PC-9 (cell line): ENCODE measurements at regions not wholly inside any gene's neighbourhood (a gene's known extent, or its start where the extent isn't known, plus 50 kb on each side); places are given as distances from the start of the nearest gene placed in this dataset.

Experiments
- BruUV-seq: library from RNA; stranded (reverse); fragments of 400-500 nt; replicated peaks from 2 replicates; lab custom pipeline; 2021; lab: Mats Ljungman, UMichigan
- CTCF ChIA-PET: fragments of 300-600 bp; sonication (Branson Sonifier 250); formaldehyde crosslinking; loops from one replicate; lab custom pipeline; 2022; ENCODE audit warnings: antibody characterized with exemption; lab: Charles Lee
- POLR2A ChIA-PET: fragments of 300-600 bp; sonication (Branson Sonifier 250); formaldehyde crosslinking; loops from one replicate; lab custom pipeline; 2022; ENCODE audit warnings: antibody characterized with exemption; ENCODE audit not compliant: unreplicated experiment; lab: Charles Lee
- DNase-seq, 2 experiments: peaks; one replicate each; pipeline versions ENCODE4 v3.0.0 to v3.0.0-alpha.2; 2015 to 2022; ENCODE audit warnings: mixed read lengths in 1 of 2
- H2AFZ ChIP-seq: fragments of 200-600 bp; sonication (generic); 2 replicates; pipeline ENCODE4 v1.8.1; 2017; ENCODE audit warnings: antibody characterized with exemption
- H3F3A ChIP-seq: fragments of 200-600 bp; sonication (generic); 2 replicates; pipeline ENCODE4 v1.8.1; 2017; ENCODE audit warnings: antibody characterized with exemption, mild to moderate bottlenecking, low read depth; ENCODE audit not compliant: insufficient read depth
- H3K27ac ChIP-seq: fragments of 200-600 bp; sonication (generic); 2 replicates; pipeline ENCODE4 v1.6.1; 2016; ENCODE audit warnings: mixed run types
- H3K27me3 ChIP-seq: fragments of 200-600 bp; sonication (generic); 2 replicates; pipeline ENCODE4 v1.6.1; 2016; ENCODE audit warnings: low read depth, mixed run types; ENCODE audit not compliant: insufficient read depth
- H3K36me3 ChIP-seq: fragments of 200-600 bp; sonication (generic); 2 replicates; pipeline ENCODE4 v1.6.1; 2016; ENCODE audit warnings: low read depth, mixed run types
- H3K4me1 ChIP-seq: fragments of 200-600 bp; sonication (generic); replicated peaks from 2 replicates; pipeline ENCODE4 v1.6.1; 2016; ENCODE audit warnings: mixed run types; ENCODE audit not compliant: insufficient read depth
- H3K4me2 ChIP-seq: fragments of 200-600 bp; sonication (generic); 2 replicates; pipeline ENCODE4 v1.6.1; 2017; ENCODE audit warnings: mixed run types
- H3K4me3 ChIP-seq: fragments of 200-600 bp; sonication (generic); 2 replicates; pipeline ENCODE4 v1.6.1; 2016; ENCODE audit warnings: mixed run types
- H3K79me2 ChIP-seq: fragments of 200-600 bp; sonication (generic); 2 replicates; pipeline ENCODE4 v1.6.1; 2017; ENCODE audit warnings: low read depth, mixed run types
- H3K9me2 ChIP-seq: fragments of 200-600 bp; sonication (generic); 2 replicates; pipeline ENCODE4 v1.8.1; 2017; ENCODE audit warnings: mild to moderate bottlenecking; ENCODE audit not compliant: insufficient read depth
- H3K9me3 ChIP-seq: fragments of 200-600 bp; sonication (generic); 2 replicates; pipeline ENCODE4 v1.8.1; 2016; ENCODE audit warnings: low read depth; ENCODE audit not compliant: insufficient read depth
- H4K20me1 ChIP-seq: fragments of 200-600 bp; sonication (generic); 2 replicates; pipeline ENCODE4 v1.8.1; 2017; ENCODE audit not compliant: insufficient read depth
- CTCF ChIP-seq: fragments of 200-600 bp; sonication (generic); conservative IDR thresholded peaks from 2 replicates; pipeline ENCODE4 v1.6.1; 2017; ENCODE audit warnings: mixed run types, antibody characterized with exemption, mild to moderate bottlenecking, moderate library complexity
- EZH2 ChIP-seq: fragments of 200-600 bp; sonication (generic); IDR thresholded peaks from 2 replicates; pipeline ENCODE4 v1.8.0; 2017; ENCODE audit warnings: antibody characterized with exemption, low read depth
- intact Hi-C: fragments of 100-400 bp; cut with micrococcal nuclease; formaldehyde crosslinking; loops from one replicate; pipeline ENCODE4 v1.10.0; 2022; ENCODE audit not compliant: unreplicated experiment

DNA sequence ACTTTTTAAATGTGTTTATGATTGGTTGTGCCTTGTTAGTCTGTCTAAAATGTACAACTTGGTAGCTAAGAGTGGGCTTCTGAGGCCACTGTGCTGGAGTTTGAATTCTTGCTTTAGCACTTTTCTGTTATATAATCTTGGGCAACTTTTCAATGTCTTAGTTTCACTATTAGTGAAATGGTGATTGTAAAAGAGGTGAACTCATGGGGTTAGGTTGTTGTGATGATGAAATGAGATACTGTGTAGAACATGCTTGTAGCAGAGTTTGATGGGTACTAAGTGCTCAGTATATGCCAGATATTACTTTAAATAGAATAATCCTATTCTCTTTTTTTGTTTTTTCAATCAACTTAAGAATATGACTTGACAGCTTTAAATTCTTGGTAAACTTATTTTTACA lies 624.7 kb downstream of the CD109 start:
- Histone ChIP-seq H3K27me3 (no peaks in the 10 kb centered on the region), H3K36me3 (no peaks in the 10 kb centered on the region), H3K4me3 (no peak overlapping the region), H4K20me1 (no peaks in the 10 kb centered on the region), H3K79me2 (no peaks in the 10 kb centered on the region), H3F3A (no peaks in the 10 kb centered on the region), H3K4me1 (no peaks in the 10 kb centered on the region), H3K9me2 (no peaks in the 10 kb centered on the region; the same call in 1 of the 2 replicates), H3K9me3 (no peaks in the 10 kb centered on the region), H2AFZ (no peak overlapping the region), H3K4me2 (no peak overlapping the region), H3K27ac (no peak overlapping the region)
- ChIA-PET CTCF (no interaction called here), POLR2A (no interaction called here)
- BruUV-seq, result no TSS peak
- intact Hi-C loops, result no loop called here
- TF ChIP-seq CTCF, result no peak
- TF ChIP-seq EZH2, result no peak
- DNase-seq, result no peak

GRCh38 chr6:74320074-74320473 lies 624.1 kb downstream of the CD109 start:
- intact Hi-C loops, result no loop called here
- no peaks in the 10 kb centered on the region for H4K20me1 ChIP-seq
- no peaks in the 10 kb centered on the region for H3F3A ChIP-seq
- CTCF ChIA-PET, result no interaction called here
- H3K27me3 ChIP-seq, result no peaks in the 10 kb centered on the region
- H3K9me3 ChIP-seq, result no peaks in the 10 kb centered on the region
- no peak overlapping the region for H2AFZ ChIP-seq
- H3K4me2 ChIP-seq, result no peak overlapping the region
- DNase-seq, result no peak
- no peaks in the 10 kb centered on the region for H3K4me1 ChIP-seq
- H3K4me3 ChIP-seq, result no peak overlapping the region
- no peaks in the 10 kb centered on the region for H3K36me3 ChIP-seq
- no TSS peak for BruUV-seq
- POLR2A ChIA-PET, result no interaction called here
- TF ChIP-seq CTCF (no peak), EZH2 (no peak)
- H3K79me2 ChIP-seq, result no peaks in the 10 kb centered on the region
- no peak overlapping the region for H3K27ac ChIP-seq
- H3K9me2 ChIP-seq, result no peaks in the 10 kb centered on the region; the same call in 1 of the 2 replicates

- H3K4me1 ChIP-seq, result no peaks in the 10 kb centered on the region
- H3K9me3 ChIP-seq, result no peaks in the 10 kb centered on the region
- BruUV-seq, result no TSS peak
- no peaks in the 10 kb centered on the region for H3K36me3 ChIP-seq
- no peaks in the 10 kb centered on the region; the same call in 1 of the 2 replicates for H3K9me2 ChIP-seq
- no peak overlapping the region for H2AFZ ChIP-seq
- H3K79me2 ChIP-seq, result no peaks in the 10 kb centered on the region
- DNase-seq, result no peak
- ChIA-PET CTCF (no interaction called here), POLR2A (no interaction called here)
- no peak overlapping the region for H3K4me3 ChIP-seq
- no peak overlapping the region for H3K27ac ChIP-seq
- H3F3A ChIP-seq, result no peaks in the 10 kb centered on the region
- no peak overlapping the region for H3K4me2 ChIP-seq
- no peaks in the 10 kb centered on the region for H4K20me1 ChIP-seq
- no peaks in the 10 kb centered on the region for H3K27me3 ChIP-seq
- intact Hi-C loops, result no loop called here
- TF ChIP-seq CTCF (no peak), EZH2 (no peak)
Observed at GRCh38 chr6:74319292-74319691, 623.3 kb downstream of the CD109 start.
